Hepatocyte (in vitro differentiated cells): ENCODE measurements at regions not wholly inside any gene's neighbourhood (a gene's known extent, or its start where the extent isn't known, plus 50 kb on each side); places are given as distances from the start of the nearest gene placed in this dataset.
"Not testable (repeated sequence)": the region's sequence is repeated elsewhere in the genome, so short reads cannot be mapped to it uniquely, and the experiment has no call there.

Source experiments
- DNase-seq: peaks from one replicate; pipeline ENCODE4 v3.0.0-alpha.2; 2016; ENCODE audit warnings: low spot score
- H2AFZ ChIP-seq: fragments of 200-600 bp; sonication (generic); 2 replicates; pipeline ENCODE4 v1.6.0; 2016; ENCODE audit warnings: antibody characterized with exemption, mild to moderate bottlenecking
- H3K27ac ChIP-seq: fragments of 200-600 bp; sonication (generic); 2 replicates; pipeline ENCODE4 v1.5.1; 2016; ENCODE audit warnings: mild to moderate bottlenecking
- H3K27me3 ChIP-seq: fragments of 200-600 bp; sonication (generic); 2 replicates; pipeline ENCODE4 v1.6.1; 2016
- H3K36me3 ChIP-seq: fragments of 200-600 bp; sonication (generic); replicated peaks from 2 replicates; pipeline ENCODE4 v1.5.1; 2016; ENCODE audit warnings: low read depth; ENCODE audit not compliant: insufficient read depth
- H3K4me1 ChIP-seq: fragments of 200-600 bp; sonication (generic); 2 replicates; pipeline ENCODE4 v1.5.1; 2016; ENCODE audit warnings: mild to moderate bottlenecking, moderate library complexity; ENCODE audit not compliant: insufficient read depth
- H3K4me2 ChIP-seq: fragments of 200-600 bp; sonication (generic); 2 replicates; pipeline ENCODE4 v1.6.0; 2016
- H3K4me3 ChIP-seq: fragments of 200-600 bp; sonication (generic); 2 replicates; pipeline ENCODE4 v1.5.1; 2016; ENCODE audit warnings: mild to moderate bottlenecking
- H3K79me2 ChIP-seq: fragments of 200-600 bp; sonication (generic); 2 replicates; pipeline ENCODE4 v1.6.0; 2017; ENCODE audit warnings: mild to moderate bottlenecking
- H3K9me2 ChIP-seq: fragments of 200-600 bp; sonication (generic); replicated peaks from 2 replicates; pipeline ENCODE4 v1.6.0; 2017; ENCODE audit warnings: mild to moderate bottlenecking; ENCODE audit not compliant: insufficient read depth
- H3K9me3 ChIP-seq: fragments of 200-600 bp; sonication (generic); 2 replicates; pipeline ENCODE4 v1.5.1; 2016; ENCODE audit warnings: low read depth, mild to moderate bottlenecking
- H4K20me1 ChIP-seq: fragments of 200-600 bp; sonication (generic); 2 replicates; pipeline ENCODE4 v1.6.0; 2016; ENCODE audit warnings: mild to moderate bottlenecking; ENCODE audit not compliant: insufficient read depth, poor library complexity, severe bottlenecking
- EZH2 ChIP-seq: fragments of 200-600 bp; sonication (generic); IDR thresholded peaks from 2 replicates; pipeline ENCODE4 v1.6.1; 2016; ENCODE audit warnings: antibody characterized with exemption, mild to moderate bottlenecking, borderline replicate concordance
- EZH2phosphoT487 ChIP-seq: fragments of 200-600 bp; sonication (generic); IDR thresholded peaks from one replicate; pipeline ENCODE4 v1.6.1; 2018; ENCODE audit warnings: antibody characterized with exemption, mild to moderate bottlenecking, low read depth, moderate library complexity; ENCODE audit not compliant: unreplicated experiment, severe bottlenecking
- WGBS: methylation state at CpG from one replicate; pipeline ENCODE4 v1.1.6; 2016; ENCODE audit warnings: low lambda C conversion rate; ENCODE audit errors: missing lambda C conversion rate; 5-methylcytosine and 5-hydroxymethylcytosine counted together
- TF ChIP-seq, protein P1 (sequence below): fragments of 200-600 bp; sonication (generic); IDR thresholded peaks from 2 replicates; pipeline ENCODE4 v1.5.1; 2016; ENCODE audit warnings: antibody characterized with exemption, mild to moderate bottlenecking; ENCODE audit not compliant: poor library complexity

DNA sequence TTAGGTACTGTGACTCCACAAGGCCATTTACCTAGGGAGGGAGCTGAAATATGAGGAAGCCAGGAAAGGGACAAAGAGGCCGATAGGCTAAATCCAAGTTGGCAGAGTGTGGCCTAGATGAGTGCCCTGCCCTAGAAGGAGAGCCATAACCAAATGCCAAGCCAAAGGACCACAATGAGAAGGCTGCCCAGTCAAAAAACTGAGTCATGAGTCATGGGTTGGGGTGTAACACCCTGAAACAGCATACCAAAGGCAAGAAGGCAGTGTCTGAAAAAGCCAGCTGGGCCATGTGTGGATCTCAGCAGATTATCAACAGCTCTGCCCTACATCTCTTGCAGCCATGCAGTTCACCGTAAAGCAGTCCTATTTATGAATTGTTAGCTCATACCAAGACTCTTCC lies 171.7 kb downstream of the PHLDA1 start:
- no peak overlapping the region for H3K27ac ChIP-seq
- no peaks in the 10 kb centered on the region for H4K20me1 ChIP-seq
- H3K9me3 ChIP-seq, result no peaks in the 10 kb centered on the region
- no peak overlapping the region for H3K4me3 ChIP-seq
- H3K4me2 ChIP-seq, result no peak overlapping the region
- DNase-seq, result no peak
- no peaks in the 10 kb centered on the region for H3K27me3 ChIP-seq
- TF ChIP-seq, protein P1, sequence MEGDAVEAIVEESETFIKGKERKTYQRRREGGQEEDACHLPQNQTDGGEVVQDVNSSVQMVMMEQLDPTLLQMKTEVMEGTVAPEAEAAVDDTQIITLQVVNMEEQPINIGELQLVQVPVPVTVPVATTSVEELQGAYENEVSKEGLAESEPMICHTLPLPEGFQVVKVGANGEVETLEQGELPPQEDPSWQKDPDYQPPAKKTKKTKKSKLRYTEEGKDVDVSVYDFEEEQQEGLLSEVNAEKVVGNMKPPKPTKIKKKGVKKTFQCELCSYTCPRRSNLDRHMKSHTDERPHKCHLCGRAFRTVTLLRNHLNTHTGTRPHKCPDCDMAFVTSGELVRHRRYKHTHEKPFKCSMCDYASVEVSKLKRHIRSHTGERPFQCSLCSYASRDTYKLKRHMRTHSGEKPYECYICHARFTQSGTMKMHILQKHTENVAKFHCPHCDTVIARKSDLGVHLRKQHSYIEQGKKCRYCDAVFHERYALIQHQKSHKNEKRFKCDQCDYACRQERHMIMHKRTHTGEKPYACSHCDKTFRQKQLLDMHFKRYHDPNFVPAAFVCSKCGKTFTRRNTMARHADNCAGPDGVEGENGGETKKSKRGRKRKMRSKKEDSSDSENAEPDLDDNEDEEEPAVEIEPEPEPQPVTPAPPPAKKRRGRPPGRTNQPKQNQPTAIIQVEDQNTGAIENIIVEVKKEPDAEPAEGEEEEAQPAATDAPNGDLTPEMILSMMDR, result no peak
- no peak overlapping the region for H2AFZ ChIP-seq
- WGBS, result 47% methylated on average over 2 of the region's 2 CpGs
- no peaks in the 10 kb centered on the region for H3K36me3 ChIP-seq
- no peaks in the 10 kb centered on the region for H3K4me1 ChIP-seq
- no peaks in the 10 kb centered on the region for H3K9me2 ChIP-seq
- H3K79me2 ChIP-seq, result no peaks in the 10 kb centered on the region

DNA sequence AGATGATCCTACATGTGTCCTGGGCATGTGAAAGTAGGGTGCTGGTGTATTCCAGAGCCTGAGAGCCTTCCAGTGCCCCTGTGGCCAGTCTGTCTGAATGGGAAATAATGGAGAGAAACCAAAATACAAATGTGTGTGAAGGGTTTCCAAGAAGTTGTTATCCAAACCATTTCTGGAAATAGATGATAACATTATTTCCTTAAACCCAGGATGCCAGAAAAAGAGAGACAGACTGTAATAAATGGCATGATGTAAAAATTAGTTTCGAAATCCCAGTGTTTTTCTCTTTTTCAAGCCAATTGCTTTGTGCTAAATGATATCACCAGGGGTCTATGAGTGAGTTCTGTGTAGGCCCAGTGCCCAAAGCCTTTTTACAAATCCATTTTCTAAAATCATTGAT lies 175.3 kb downstream of the PHLDA1 start:
- no peak for TF ChIP-seq EZH2
- Histone ChIP-seq H3K9me2 (no peaks in the 10 kb centered on the region), H3K36me3 (no peaks in the 10 kb centered on the region), H3K4me3 (no peak overlapping the region), H3K79me2 (no peaks in the 10 kb centered on the region), H3K4me1 (no peaks in the 10 kb centered on the region), H3K4me2 (no peak overlapping the region), H2AFZ (no peak overlapping the region), H3K27ac (no peak overlapping the region), H3K9me3 (no peaks in the 10 kb centered on the region), H4K20me1 (no peaks in the 10 kb centered on the region), H3K27me3 (no peaks in the 10 kb centered on the region)
- no peak for DNase-seq
- 100% methylated on average over 1 of the region's 1 CpG for WGBS

DNA sequence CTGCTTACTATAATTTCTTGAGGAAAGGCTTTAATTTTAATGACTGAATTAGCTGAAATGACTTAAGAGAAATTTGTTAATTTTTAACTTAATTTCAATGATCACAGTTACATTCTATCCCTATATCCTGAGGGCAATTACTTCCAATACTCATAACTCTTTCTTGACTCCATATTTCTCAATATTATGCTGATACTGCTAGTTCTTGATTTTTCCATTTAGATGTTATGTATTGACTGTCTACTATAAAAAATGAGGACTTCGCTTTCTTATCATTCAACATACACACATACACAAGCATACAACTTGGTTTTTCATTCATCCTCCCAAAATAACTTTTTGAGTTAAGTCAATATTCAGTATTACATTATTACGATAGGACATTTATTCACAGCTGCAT lies 176.2 kb downstream of the PHLDA1 start:
- DNase-seq, result no peak
- peaks cover 5% of the 10 kb centered on the region for H3K4me1 ChIP-seq
- H3K9me2 ChIP-seq, result no peaks in the 10 kb centered on the region
- no peaks in the 10 kb centered on the region for H3K79me2 ChIP-seq
- no peaks in the 10 kb centered on the region for H3K9me3 ChIP-seq
- no peak overlapping the region for H2AFZ ChIP-seq
- WGBS, result 95% methylated on average over 2 of the region's 2 CpGs
- H4K20me1 ChIP-seq, result no peaks in the 10 kb centered on the region
- TF ChIP-seq EZH2phosphoT487, result no peak
- TF ChIP-seq EZH2, result no peak
- TF ChIP-seq, protein P1, result no peak
- H3K4me3 ChIP-seq, result no peak overlapping the region
- no peaks in the 10 kb centered on the region for H3K27me3 ChIP-seq
- no peak overlapping the region for H3K4me2 ChIP-seq
- H3K36me3 ChIP-seq, result no peaks in the 10 kb centered on the region
- H3K27ac ChIP-seq, result no peak overlapping the region

DNA sequence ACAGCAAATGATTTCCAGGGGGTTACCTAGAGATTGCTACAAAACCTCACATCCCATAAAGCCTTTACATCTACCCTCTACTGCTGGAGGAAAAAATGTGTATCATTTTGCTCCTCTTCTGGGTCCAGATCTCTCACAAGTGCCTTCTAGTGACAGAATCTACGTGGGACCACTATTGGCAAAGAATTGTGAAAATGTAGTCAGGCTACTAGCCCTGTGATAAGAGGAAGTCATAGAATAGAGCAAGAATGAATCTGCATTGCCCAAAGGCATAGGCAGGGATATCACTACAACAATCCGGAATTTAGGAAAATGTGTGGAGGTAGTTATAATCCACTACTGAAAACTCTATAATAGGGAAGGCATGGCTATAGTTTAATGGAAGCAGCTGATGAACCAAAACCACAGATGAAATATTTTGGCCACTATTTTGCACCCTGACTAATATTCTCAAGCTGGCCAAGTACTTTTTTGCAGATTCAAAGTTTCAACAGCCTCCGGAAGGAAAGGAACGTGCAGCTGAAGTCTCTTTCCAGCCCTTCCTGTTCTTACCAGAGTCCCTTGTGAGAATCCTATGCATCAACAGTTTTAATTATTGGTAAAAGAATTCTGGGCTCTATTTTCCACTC lies 176.8 kb downstream of the PHLDA1 start:
- WGBS, result 86% methylated on average over 4 of the region's 4 CpGs
- Histone ChIP-seq H3K4me1 (peaks cover 5% of the 10 kb centered on the region), H3K79me2 (no peaks in the 10 kb centered on the region), H3K4me3 (no peak overlapping the region), H3K9me2 (no peaks in the 10 kb centered on the region), H3K36me3 (no peaks in the 10 kb centered on the region), H2AFZ (no peak overlapping the region), H3K27me3 (no peaks in the 10 kb centered on the region), H3K27ac (no peak overlapping the region), H3K4me2 (no peak overlapping the region), H4K20me1 (no peaks in the 10 kb centered on the region), H3K9me3 (no peaks in the 10 kb centered on the region)
- TF ChIP-seq EZH2phosphoT487, result no peak
- no peak for TF ChIP-seq EZH2
- TF ChIP-seq, protein P1, result no peak
- no peak for DNase-seq

DNA sequence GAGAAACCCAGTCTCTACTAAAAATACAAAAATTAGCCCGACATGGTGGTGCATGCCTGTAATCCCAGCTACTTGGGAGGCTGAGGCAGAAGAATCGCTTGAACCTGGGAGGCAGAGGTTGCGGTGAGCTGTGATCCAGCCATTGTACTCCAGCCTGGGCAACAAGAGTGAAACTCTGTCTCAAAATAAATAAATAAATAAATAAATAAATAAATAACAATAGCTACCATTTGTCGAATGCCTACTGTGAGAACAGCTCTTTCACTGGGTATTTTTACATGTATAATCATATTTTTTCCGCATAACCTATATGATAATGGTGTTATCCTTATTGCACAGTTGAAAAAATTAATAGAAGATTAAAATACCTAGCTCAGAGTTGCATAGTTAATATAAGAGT lies 177.4 kb downstream of the PHLDA1 start:
- H3K4me1 ChIP-seq, H3K9me3 ChIP-seq, DNase-seq, H2AFZ ChIP-seq, H4K20me1 ChIP-seq, H3K79me2 ChIP-seq, H3K4me3 ChIP-seq, H3K4me2 ChIP-seq, H3K27me3 ChIP-seq, H3K9me2 ChIP-seq, H3K36me3 ChIP-seq, H3K27ac ChIP-seq: not testable (repeated sequence)
- 96% methylated on average over 5 of the region's 5 CpGs for WGBS
